SK-N-SH treated with all-trans-retinoic acid at 6 μM for 48 hours (cell line): ENCODE measurements at regions not wholly inside any gene's neighbourhood (a gene's known extent, or its start where the extent isn't known, plus 50 kb on each side); places are given as distances from the start of the nearest gene placed in this dataset.

Source experiments
- ATAC-seq: fragments of 200-7000 bp; cut with Tn5 transposase; 3 replicates; pipeline ENCODE4 v1.9.1; 2020; ENCODE audit warnings: mild to moderate bottlenecking, moderate library complexity
- BACH2 ChIP-seq: fragments of 250-450 bp; sonication (Bioruptor Pico); IDR thresholded peaks from 2 replicates; pipeline ENCODE4 v1.9.0; 2021; ENCODE audit warnings: mild to moderate bottlenecking, borderline replicate concordance
- CREB5 ChIP-seq: fragments of 250-450 bp; sonication (Bioruptor Pico); IDR thresholded peaks from 2 replicates; pipeline ENCODE4 v1.5.1; 2020; ENCODE audit warnings: low read depth, mild to moderate bottlenecking, moderate library complexity
- CSDC2 ChIP-seq: fragments of 250-450 bp; sonication (Bioruptor Pico); IDR thresholded peaks from 2 replicates; pipeline ENCODE4 v1.5.0; 2020; ENCODE audit warnings: mild to moderate bottlenecking, moderate library complexity
- CSRNP3 ChIP-seq: fragments of 250-450 bp; sonication (Bioruptor Pico); IDR thresholded peaks from 2 replicates; pipeline ENCODE4 v1.5.1; 2021; ENCODE audit warnings: mild to moderate bottlenecking, moderate library complexity
- ESRRG ChIP-seq: fragments of 250-450 bp; sonication (Bioruptor Pico); IDR thresholded peaks from 2 replicates; pipeline ENCODE4 v1.6.1; 2021; ENCODE audit warnings: mild to moderate bottlenecking
- GLIS3 ChIP-seq: fragments of 250-450 bp; sonication (Bioruptor Pico); IDR thresholded peaks from 2 replicates; pipeline ENCODE4 v1.5.0; 2020; ENCODE audit warnings: mild to moderate bottlenecking, moderate library complexity
- ISL1 ChIP-seq: fragments of 250-450 bp; sonication (Bioruptor Pico); IDR thresholded peaks from 2 replicates; pipeline ENCODE4 v2.1.2; 2022; ENCODE audit warnings: mild to moderate bottlenecking, moderate library complexity
- OSR1 ChIP-seq: fragments of 250-450 bp; sonication (Bioruptor Pico); IDR thresholded peaks from 2 replicates; pipeline ENCODE4 v1.8.0; 2022; ENCODE audit warnings: moderate library complexity, mild to moderate bottlenecking, inconsistent platforms
- POU6F1 ChIP-seq: fragments of 250-450 bp; sonication (Bioruptor Pico); IDR thresholded peaks from 2 replicates; pipeline ENCODE4 v1.8.0; 2021; ENCODE audit warnings: low read depth, mild to moderate bottlenecking, moderate library complexity, borderline replicate concordance
- RARB ChIP-seq: fragments of 250-450 bp; sonication (Bioruptor Pico); IDR thresholded peaks from 2 replicates; pipeline ENCODE4 v1.8.0; 2021; ENCODE audit warnings: mild to moderate bottlenecking, moderate library complexity
- SNAI2 ChIP-seq: fragments of 250-450 bp; sonication (Bioruptor Pico); IDR thresholded peaks from 2 replicates; pipeline ENCODE4 v1.5.0; 2020; ENCODE audit warnings: mild to moderate bottlenecking, moderate library complexity
- TCF4 ChIP-seq: fragments of 250-450 bp; sonication (Bioruptor Pico); IDR thresholded peaks from 2 replicates; pipeline ENCODE4 v1.8.0; 2021; ENCODE audit warnings: mild to moderate bottlenecking, moderate library complexity, borderline replicate concordance
- TOX ChIP-seq: fragments of 250-450 bp; sonication (Bioruptor Pico); IDR thresholded peaks from 2 replicates; pipeline ENCODE4 v1.8.0; 2021; ENCODE audit warnings: mild to moderate bottlenecking, moderate library complexity, borderline replicate concordance
- TSHZ2 ChIP-seq: fragments of 250-450 bp; sonication (Bioruptor Pico); IDR thresholded peaks from 2 replicates; pipeline ENCODE4 v1.5.0; 2020; ENCODE audit warnings: mild to moderate bottlenecking, moderate library complexity
- ZC3H10 ChIP-seq: fragments of 250-450 bp; sonication (Bioruptor Pico); IDR thresholded peaks from 2 replicates; pipeline ENCODE4 v1.5.1; 2021; ENCODE audit warnings: mild to moderate bottlenecking, moderate library complexity
- ZFP3 ChIP-seq: fragments of 250-450 bp; sonication (Bioruptor Pico); IDR thresholded peaks from 2 replicates; pipeline ENCODE4 v1.5.0; 2020; ENCODE audit warnings: mild to moderate bottlenecking, moderate library complexity
- ZFP30 ChIP-seq: fragments of 450-650 bp; formaldehyde crosslinking; IDR thresholded peaks from 2 replicates; pipeline ENCODE4 v1.5.0; 2022; ENCODE audit warnings: mild to moderate bottlenecking, moderate library complexity
- ZNF70 ChIP-seq: fragments of 450-650 bp; formaldehyde crosslinking; IDR thresholded peaks from 2 replicates; pipeline ENCODE4 v1.5.0; 2020; ENCODE audit warnings: mild to moderate bottlenecking, moderate library complexity
- ZNF8 ChIP-seq: fragments of 450-650 bp; formaldehyde crosslinking; IDR thresholded peaks from 2 replicates; pipeline ENCODE4 v1.5.0; 2020; ENCODE audit warnings: mild to moderate bottlenecking, moderate library complexity

DNA sequence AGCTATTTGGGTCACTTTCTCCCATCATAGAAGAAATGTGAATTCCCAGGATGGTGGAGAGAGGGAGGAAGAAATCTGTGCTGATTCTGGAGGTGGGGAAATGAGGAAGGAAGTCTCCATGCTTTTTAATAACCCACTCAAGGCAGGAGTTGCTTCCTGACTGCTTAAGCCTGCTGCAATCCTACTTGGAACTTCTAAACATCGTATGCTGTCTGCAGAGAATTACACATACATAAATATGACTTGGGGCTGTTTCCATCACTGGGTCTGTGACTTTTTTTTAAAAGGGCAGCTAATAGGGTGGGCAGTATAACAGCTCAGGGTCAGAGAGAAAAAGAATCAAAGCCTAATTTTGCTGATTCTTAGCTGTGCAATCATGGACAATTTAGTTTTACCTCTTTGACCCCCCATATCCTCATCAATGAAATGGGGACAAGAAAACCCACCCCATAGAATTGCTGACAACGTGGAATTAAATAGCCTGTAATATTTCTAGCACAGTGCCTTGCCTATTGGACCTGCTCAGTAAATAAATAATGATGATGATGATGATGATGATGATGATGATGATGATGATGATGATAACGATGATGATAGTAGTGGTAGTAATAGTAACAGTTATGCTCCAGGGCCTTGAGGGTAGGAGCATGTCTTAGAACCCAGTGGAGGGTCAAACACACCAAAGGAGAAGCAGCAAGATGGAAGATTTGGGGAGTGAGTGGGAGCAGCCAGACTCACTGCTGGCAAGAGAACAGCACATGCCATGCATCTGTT is 166.7 kb upstream of the LRFN2 start (continued):
- no peak for TF ChIP-seq CSRNP3 (CRISPR knock-in tag)
- TF ChIP-seq ZC3H10, result no peak
- TF ChIP-seq ZFP30 (CRISPR knock-in tag), result no peak
- TF ChIP-seq ZNF70 (CRISPR knock-in tag), result no peak

DNA sequence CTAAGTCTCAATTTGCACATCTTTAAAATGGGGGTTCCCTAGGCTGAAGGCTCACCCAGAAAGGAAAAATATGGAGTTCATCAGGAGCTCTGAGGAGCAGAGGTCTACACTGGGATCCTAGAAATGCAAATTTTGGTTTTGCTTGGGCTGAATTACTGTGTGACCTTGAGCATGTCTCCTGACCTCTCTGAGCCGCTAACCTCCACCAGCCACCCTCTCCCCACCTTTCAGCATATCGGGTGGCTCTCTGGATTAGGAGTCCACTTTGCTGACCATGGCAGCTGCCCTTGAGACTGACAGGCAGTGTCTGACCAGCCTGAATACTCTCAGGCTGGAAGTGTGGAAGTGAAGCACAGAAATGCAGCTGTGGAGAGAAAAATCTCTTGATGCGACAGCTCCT is 165.9 kb upstream of the LRFN2 start:
- no peak for ATAC-seq

DNA sequence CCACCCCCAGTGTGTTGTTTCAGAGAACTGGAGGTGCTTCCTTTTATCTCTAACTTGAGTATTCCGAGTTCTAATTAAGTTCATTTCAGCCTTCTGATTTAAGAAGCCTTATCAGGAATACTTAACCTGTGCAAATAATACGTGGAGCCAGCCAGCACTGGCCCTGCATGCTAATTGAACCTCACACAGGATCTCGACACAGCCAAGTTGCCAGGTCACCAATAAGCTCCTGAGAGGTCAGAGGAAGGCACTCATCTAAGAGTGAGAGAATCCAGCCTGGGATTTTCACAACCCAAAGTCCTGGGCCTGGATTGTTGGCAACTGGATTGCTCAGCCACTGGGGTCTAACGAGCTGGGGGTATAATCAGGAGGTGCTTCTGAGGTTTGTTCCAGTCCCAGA is 157.7 kb upstream of the LRFN2 start:
- ATAC-seq, result no peak
- TF ChIP-seq TSHZ2 (CRISPR knock-in tag) (no peak), RARB (CRISPR knock-in tag) (no peak), ZFP3 (no peak), SNAI2 (CRISPR knock-in tag) (no peak), ISL1 (no peak), TCF4 (CRISPR knock-in tag) (no peak), ZC3H10 (no peak), CREB5 (no peak), OSR1 (CRISPR knock-in tag) (no peak)

More for the DNA sequence above, 165.9 kb upstream of the LRFN2 start:
- TF ChIP-seq ESRRG (CRISPR knock-in tag), result no peak
- no peak for TF ChIP-seq TOX (CRISPR knock-in tag)
- TF ChIP-seq GLIS3 (CRISPR knock-in tag), result no peak
- no peak for TF ChIP-seq BACH2 (CRISPR knock-in tag)
- no peak for TF ChIP-seq CREB5
- no peak for TF ChIP-seq CSDC2 (CRISPR knock-in tag)
- TF ChIP-seq ZNF8, result no peak
- TF ChIP-seq TSHZ2 (CRISPR knock-in tag), result no peak
- TF ChIP-seq POU6F1, result no peak
- no peak for TF ChIP-seq RARB (CRISPR knock-in tag)
